GM18951 (cell line): ENCODE measurements at regions not wholly inside any gene's neighbourhood (a gene's known extent, or its start where the extent isn't known, plus 50 kb on each side); places are given as distances from the start of the nearest gene placed in this dataset.

Source experiments
- POLR2A ChIP-seq: IDR thresholded peaks from 4 replicates; pipeline ENCODE4 v1.6.1; 2011; ENCODE audit warnings: mild to moderate bottlenecking; ENCODE audit not compliant: insufficient read length, insufficient read depth; ENCODE audit errors: extremely low read depth
- in situ Hi-C: fragments of 300-500 bp; cut with MboI; formaldehyde crosslinking; loops from one replicate; pipeline ENCODE4 v1.12.0; 2022; ENCODE audit warnings: low sequenced_read_pairs, mixed read lengths, inconsistent platforms; ENCODE audit not compliant: unreplicated experiment

- no peak for TF ChIP-seq POLR2A
- in situ Hi-C loops: no loop called here
Observed at GRCh38 chr2:120919216-120919615, 183.5 kb downstream of the GLI2 start.

GRCh38 chr2:120919771-120920453, 184.2 kb downstream of the GLI2 start:
- TF ChIP-seq POLR2A: no peak
- in situ Hi-C loops: no loop called here

- in situ Hi-C loops: no loop called here
- no peak for TF ChIP-seq POLR2A
Observed at GRCh38 chr2:120920454-120921148, 184.9 kb downstream of the GLI2 start.

DNA sequence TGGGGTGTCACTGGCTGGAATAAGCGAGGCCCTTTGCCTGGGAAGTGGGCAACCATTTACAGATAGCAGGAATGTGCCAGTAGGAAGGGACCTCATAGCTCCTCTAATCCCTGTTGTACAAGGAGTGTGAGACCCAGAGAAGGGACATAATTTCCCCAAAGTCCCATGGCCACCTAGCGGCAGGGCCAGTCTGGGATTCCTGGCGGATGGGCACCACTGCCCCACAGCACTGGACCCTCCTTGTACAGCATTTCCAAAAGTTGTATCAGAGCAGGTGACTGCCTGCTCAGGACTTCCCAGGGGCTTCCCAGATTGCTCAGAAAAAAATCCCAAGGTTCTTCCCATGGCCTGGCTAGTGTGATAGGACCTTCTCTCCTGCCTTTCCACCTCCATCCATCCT, 185.8 kb downstream of the GLI2 start:
- in situ Hi-C loops: no loop called here
- TF ChIP-seq POLR2A: no peak

- no peak for TF ChIP-seq POLR2A
- in situ Hi-C loops: no loop called here
Observed at GRCh38 chr2:120922571-120923332, 187.1 kb downstream of the GLI2 start.

DNA sequence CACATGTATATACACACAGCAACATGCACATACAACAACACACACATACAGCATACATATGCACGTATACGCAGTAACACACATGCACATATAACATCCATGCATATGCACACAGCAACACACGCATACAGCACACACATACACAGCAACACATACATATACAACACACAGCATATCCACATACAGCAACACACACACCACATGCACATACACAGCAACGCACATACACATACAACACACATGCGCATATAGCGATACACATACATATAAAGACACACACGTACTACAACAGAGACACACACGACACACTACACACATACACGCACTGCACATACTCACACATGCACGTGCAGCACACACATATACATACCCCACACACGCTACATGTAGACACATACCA, 187.8 kb downstream of the GLI2 start:
- in situ Hi-C loops: no loop called here
- no peak for TF ChIP-seq POLR2A

DNA sequence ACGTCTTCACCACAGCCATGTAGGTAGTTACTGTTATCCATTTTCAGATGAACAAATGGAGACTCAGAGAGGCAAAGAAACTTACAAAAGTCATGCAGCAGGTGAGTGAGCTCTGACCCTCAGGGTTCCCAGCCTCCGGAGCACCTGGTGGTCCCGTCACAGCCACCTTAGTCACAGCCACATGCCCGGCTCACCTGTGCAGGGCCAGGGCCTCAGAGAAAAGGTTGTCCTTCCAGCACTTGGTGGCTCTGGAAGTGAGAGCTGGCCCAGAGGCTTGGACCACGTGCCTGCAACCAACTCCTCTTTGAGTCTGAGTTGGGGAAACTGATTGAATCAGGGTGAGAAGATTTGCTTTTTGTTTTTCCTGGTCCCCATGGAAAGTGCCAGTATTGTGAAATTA, 189.3 kb downstream of the GLI2 start:
- in situ Hi-C loops: no loop called here
- no peak for TF ChIP-seq POLR2A

DNA sequence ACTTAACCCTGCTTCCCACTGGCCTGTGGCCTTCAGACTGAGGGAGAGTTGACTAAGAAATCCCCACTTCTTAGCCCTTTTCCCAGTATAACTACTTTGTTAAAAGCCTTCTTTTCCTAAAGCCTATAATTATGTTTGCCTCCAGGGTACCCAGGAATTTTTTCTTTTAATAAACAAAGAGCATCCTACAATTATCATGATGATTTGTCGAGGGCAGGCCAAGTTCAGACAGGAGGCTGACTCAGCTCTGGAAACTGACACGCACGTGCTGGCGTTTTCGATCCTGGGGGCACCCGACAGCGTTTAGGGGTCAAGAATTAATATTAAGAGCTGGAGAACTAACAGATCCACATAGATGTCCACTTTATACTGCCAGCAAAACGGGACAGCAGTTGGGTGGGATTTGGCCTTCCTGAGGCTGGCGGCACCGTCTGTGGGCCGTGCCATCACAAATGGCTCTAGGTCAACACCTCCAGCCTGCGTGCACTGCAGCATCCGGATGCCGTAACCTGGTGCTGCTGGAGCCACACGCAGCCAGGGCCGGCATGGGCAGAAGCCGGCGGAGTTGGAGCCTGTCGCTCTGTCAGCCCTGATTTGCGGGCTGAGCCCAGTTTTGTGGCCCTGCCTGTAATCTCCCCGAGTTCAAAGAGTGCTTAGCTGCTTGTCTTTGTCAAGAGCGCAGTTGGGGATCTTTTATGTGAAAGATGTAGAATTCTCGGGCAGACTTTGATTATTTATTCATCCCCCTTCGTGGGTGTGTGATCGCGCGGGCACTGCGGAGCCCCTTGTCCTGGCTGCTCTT, 191.0 kb downstream of the GLI2 start:
- TF ChIP-seq POLR2A: no peak
- in situ Hi-C loops: no loop called here

- TF ChIP-seq POLR2A: no peak
- in situ Hi-C loops: no loop called here
Observed at GRCh38 chr2:120927265-120927628, 191.6 kb downstream of the GLI2 start.

GRCh38 chr2:120929829-120930228, 194.2 kb downstream of the GLI2 start:
- no peak for TF ChIP-seq POLR2A
- in situ Hi-C loops: no loop called here

- no peak for TF ChIP-seq POLR2A
- in situ Hi-C loops: no loop called here
Observed at GRCh38 chr2:120930236-120930635, 194.6 kb downstream of the GLI2 start.

GRCh38 chr2:120930864-120931263, 195.2 kb downstream of the GLI2 start:
- no peak for TF ChIP-seq POLR2A
- in situ Hi-C loops: no loop called here

DNA sequence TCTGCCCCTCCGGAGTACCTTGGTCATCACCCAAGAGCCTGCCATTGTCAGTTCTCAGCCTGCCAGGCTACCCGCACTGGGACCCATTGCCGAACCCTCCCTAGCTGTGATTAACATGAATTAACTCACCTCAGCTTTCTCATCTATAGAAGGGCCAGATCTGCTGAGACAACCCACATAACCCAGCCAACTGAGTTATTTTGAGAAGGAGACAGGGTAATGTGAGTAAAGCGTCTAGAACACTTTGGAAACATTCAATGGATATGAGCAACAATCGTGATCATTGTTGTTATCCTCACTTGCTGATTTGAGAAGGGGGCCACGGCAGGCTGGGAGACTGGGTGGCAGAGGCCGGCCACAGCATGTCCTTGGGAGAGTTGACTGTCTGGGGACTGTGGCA, 196.8 kb downstream of the GLI2 start:
- in situ Hi-C loops: no loop called here
- no peak for TF ChIP-seq POLR2A

- in situ Hi-C loops: no loop called here
- no peak for TF ChIP-seq POLR2A
Observed at GRCh38 chr2:120932881-120933280, 197.2 kb downstream of the GLI2 start.
